Brain microvascular endothelial cell (primary cell): ENCODE measurements at regions not wholly inside any gene's neighbourhood (a gene's known extent, or its start where the extent isn't known, plus 50 kb on each side); places are given as distances from the start of the nearest gene placed in this dataset.

Experiments used
- DNase-seq: peaks from one replicate; pipeline ENCODE4 v3.0.0-alpha.2; 2020
- H3K27ac ChIP-seq: fragments of 250-450 bp; sonication (Bioruptor Pico); 2 replicates; pipeline ENCODE4 v1.5.1; 2020; ENCODE audit warnings: mild to moderate bottlenecking, moderate library complexity
- H3K27me3 ChIP-seq: fragments of 250-450 bp; sonication (Bioruptor Pico); replicated peaks from 2 replicates; pipeline ENCODE4 v1.5.1; 2020; ENCODE audit warnings: mild to moderate bottlenecking
- H3K36me3 ChIP-seq: fragments of 250-450 bp; sonication (Bioruptor Pico); replicated peaks from 2 replicates; pipeline ENCODE4 v1.5.1; 2020; ENCODE audit warnings: mild to moderate bottlenecking
- H3K4me3 ChIP-seq: 2 replicates; pipeline ENCODE4 v1.5.1; 2011; ENCODE audit warnings: low read depth, mild to moderate bottlenecking, control low read depth, low read length, moderate library complexity
- in situ Hi-C: cut with HindIII; loops from 2 replicates; pipeline ENCODE4 v1.10.0; 2017; ENCODE audit warnings: low sequenced_read_pairs, low pct_ligation_motif_present
- TF ChIP-seq, protein P1 (sequence below): IDR thresholded peaks from 2 replicates; pipeline ENCODE4 v1.5.1; 2011; ENCODE audit warnings: low read depth, mild to moderate bottlenecking, moderate library complexity, low read length, control low read depth, inconsistent platforms; ENCODE audit errors: missing control alignments

DNA sequence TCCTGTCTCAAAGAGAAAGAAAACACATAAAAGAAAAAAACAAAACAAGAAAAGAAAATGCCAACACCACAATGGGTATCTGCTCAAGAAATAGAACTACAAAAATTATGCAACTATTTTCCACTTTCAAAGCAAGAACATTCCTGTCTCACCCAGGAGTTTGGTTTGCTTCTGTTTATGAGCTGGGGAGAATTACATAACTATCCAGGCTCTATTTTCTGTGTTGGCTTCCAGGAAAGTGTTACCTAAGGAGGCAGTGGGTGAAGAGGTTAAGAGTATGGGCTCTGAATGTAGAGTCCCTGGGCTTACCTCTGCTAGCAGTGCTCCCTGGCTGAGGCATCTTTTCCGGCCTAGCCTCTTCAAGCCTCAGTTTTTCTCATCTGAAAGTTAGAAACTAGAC, 426.7 kb downstream of the MIAT start:
- H3K36me3 ChIP-seq = no peaks in the 10 kb centered on the region
- H3K27ac ChIP-seq = no peak overlapping the region
- TF ChIP-seq, protein P1, sequence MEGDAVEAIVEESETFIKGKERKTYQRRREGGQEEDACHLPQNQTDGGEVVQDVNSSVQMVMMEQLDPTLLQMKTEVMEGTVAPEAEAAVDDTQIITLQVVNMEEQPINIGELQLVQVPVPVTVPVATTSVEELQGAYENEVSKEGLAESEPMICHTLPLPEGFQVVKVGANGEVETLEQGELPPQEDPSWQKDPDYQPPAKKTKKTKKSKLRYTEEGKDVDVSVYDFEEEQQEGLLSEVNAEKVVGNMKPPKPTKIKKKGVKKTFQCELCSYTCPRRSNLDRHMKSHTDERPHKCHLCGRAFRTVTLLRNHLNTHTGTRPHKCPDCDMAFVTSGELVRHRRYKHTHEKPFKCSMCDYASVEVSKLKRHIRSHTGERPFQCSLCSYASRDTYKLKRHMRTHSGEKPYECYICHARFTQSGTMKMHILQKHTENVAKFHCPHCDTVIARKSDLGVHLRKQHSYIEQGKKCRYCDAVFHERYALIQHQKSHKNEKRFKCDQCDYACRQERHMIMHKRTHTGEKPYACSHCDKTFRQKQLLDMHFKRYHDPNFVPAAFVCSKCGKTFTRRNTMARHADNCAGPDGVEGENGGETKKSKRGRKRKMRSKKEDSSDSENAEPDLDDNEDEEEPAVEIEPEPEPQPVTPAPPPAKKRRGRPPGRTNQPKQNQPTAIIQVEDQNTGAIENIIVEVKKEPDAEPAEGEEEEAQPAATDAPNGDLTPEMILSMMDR = no peak
- no peak overlapping the region for H3K4me3 ChIP-seq
- DNase-seq = no peak
- H3K27me3 ChIP-seq = no peaks in the 10 kb centered on the region
- in situ Hi-C loops = no loop called here

DNA sequence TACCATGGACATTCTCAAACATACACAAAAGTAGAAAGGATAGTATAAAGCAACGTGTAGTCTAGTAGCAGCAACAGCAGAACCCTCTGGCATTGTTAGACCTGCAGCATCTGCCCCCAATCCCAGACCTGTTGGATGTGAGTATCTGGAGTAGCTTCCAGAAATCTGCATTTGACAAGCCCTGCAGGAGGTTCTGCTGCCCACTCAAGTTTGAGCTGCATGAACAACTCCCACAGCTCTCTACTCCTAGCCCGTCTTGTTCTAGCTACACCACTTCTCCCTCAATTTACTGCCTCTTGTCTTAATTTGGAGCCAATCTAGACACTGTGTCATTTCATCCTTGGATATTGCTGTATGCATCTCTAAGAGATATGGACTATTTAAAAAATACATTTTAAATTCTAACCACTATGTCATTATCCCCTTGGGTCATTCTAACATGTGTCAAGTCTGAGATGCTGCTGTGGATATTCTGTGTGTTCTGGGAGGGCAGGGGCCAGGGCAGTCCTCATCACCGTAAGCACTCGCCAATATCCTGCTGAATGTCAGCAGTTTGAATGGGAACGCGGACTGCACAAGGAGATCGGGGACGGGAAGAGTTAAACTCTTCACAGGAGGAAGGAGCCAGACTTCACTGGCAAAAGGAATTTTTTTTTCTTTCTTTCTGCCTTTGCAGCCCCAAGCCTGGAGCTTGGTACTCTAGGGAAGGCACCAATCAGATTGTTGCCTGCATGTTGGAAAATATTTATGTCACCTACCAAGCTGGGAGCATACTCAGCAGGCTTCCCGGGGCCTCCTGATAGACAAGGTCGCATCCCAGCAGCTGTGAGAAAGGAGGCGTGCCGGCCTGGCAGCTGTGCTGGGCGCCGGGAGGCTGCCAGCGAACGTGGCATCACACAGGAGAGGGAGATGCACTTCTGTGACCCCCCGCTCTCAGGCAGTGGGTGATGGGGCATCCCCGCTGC, 429.0 kb downstream of the MIAT start:
- TF ChIP-seq, protein P1 = no peak
- Histone ChIP-seq H3K27me3 (no peaks in the 10 kb centered on the region), H3K27ac (no peak overlapping the region), H3K4me3 (no peak overlapping the region), H3K36me3 (no peaks in the 10 kb centered on the region)
- in situ Hi-C loops = no loop called here
- DNase-seq = no peak

DNA sequence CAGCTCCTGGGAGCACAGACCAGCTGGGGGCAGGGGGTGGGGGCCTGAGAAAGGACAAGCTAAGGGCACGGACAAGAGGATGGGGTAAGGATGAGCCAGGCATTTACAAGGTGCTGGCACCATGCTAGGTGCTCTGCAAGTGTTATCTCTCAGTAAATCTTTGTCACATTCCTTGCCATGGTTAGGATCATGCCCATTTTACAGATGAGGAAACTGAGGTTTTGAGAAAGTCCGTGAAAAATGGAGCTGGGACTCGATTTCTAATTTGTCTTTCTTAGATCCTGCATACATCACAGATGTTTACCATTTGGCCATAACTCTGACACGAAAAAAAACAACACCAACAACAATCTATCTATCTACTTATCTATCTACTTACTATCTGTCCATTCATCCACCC, 429.7 kb downstream of the MIAT start:
- in situ Hi-C loops = no loop called here

DNA sequence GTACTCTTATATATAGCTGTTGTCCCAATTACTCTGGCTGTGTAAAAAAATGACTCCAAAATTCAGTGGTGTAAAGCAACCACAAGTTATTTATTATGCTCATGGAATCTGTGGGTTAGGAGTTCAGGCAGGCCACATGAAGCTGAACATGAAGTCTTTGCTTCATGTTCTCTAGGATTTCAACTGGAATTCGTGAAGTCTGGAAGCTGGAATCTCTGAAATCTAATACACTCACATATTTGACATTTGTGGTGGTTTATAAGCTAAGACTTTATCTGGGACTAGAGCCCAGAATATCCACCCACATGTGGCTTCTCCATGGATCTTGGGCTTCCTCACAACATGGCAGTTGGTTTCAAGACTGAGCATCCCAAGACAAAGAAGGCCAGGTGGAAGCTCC, 430.6 kb downstream of the MIAT start:
- Histone ChIP-seq H3K4me3 (no peak overlapping the region), H3K27ac (no peak overlapping the region), H3K27me3 (no peaks in the 10 kb centered on the region), H3K36me3 (no peaks in the 10 kb centered on the region)
- DNase-seq = peak; percentile 17
- TF ChIP-seq, protein P1 = no peak
- in situ Hi-C loops = no loop called here

More for the DNA sequence above, 429.7 kb downstream of the MIAT start:
- TF ChIP-seq, protein P1 = no peak
- no peak for DNase-seq
- no peak overlapping the region for H3K27ac ChIP-seq
- H3K27me3 ChIP-seq = no peaks in the 10 kb centered on the region
- H3K4me3 ChIP-seq = no peak overlapping the region
- no peaks in the 10 kb centered on the region for H3K36me3 ChIP-seq

DNA sequence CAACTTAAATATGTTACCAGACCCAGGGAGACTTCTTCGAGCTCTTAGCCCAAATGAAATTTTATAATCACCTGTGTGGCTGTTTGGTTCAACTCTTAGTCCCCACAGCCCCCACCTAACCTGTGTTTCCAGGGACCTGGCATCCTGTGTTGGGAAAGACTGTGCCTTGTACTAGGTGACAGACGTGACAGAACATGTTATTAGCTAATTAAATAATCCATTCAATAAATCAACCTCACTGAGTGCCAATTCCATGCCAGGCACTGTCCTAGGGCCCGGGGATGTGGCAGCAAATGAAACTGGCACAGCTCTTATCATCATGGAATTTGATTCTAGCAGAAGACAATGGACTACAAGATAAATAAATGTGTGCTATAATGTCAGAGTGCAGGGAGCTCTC, 431.9 kb downstream of the MIAT start:
- no peaks in the 10 kb centered on the region for H3K36me3 ChIP-seq
- no peaks in the 10 kb centered on the region for H3K27me3 ChIP-seq
- no peak overlapping the region for H3K27ac ChIP-seq
- no peak for DNase-seq
- in situ Hi-C loops = no loop called here
- no peak overlapping the region for H3K4me3 ChIP-seq
- TF ChIP-seq, protein P1 = no peak
